ENCODE measurements at regions not wholly inside any gene's neighbourhood (a gene's known extent, or its start where the extent isn't known, plus 50 kb on each side); places are given as distances from the start of the nearest gene placed in this dataset.
"Not testable (repeated sequence)": the region's sequence is repeated elsewhere in the genome, so short reads cannot be mapped to it uniquely, and the experiment has no call there.

DNA sequence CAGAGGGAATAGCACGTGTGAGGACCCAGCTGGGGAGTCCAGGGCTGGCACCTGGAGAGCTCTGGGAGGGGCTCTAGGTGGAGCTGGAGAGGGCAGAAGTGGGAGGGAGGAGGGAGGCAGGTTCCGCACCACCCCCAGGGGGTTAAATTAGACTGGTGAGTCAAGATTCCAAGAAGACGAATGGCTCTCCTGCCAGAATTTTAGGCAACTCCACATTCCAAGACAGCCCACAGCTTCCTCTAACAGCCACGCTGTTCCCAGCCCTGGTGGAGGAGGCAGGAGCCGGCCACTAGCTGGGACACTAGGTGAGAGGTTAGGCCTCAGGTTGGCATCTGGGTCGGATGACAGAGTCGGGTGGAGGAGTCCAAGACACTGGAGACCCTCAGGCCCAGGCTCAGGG, 60.2 kb downstream of the TFAP2C start:
- FAIRE-seq (peak; percentile 92), DNase-seq (ENCODE audit: insufficient read length, low spot score) (peak; percentile 82)

DNA sequence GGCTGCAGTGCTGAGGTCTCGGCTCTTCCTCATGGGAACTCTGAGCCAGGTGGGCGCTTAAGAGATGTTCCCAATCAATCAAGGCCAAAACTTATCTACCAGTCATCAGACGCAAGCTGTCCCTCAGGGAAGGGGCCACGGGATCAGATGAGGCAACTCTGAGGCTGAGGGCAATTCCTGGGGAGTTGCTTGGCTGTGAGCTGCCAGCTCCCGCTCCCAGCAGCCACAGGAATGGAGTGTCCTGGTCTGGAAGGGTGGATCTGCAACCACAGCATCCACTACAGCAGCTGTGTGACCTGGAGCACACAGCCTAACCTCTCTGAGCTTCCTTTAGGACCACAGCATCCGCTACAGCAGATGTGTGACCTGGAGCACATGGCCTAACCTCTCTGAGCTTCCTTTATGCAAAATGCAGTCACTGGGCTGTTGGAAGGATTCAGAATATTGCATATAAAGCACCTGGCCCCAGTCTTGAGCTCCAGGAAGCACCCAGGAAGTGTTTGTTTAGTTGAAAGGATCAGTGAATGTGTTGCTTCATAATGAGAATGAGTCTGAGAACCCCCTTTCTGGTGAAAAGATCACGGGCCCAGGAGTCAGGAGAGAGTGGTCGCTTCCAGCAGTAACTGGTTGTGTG, 60.9 kb downstream of the TFAP2C start:
- DNase-seq (ENCODE audit: insufficient read length, low spot score) (no peak), FAIRE-seq (peak; percentile 59)

DNA sequence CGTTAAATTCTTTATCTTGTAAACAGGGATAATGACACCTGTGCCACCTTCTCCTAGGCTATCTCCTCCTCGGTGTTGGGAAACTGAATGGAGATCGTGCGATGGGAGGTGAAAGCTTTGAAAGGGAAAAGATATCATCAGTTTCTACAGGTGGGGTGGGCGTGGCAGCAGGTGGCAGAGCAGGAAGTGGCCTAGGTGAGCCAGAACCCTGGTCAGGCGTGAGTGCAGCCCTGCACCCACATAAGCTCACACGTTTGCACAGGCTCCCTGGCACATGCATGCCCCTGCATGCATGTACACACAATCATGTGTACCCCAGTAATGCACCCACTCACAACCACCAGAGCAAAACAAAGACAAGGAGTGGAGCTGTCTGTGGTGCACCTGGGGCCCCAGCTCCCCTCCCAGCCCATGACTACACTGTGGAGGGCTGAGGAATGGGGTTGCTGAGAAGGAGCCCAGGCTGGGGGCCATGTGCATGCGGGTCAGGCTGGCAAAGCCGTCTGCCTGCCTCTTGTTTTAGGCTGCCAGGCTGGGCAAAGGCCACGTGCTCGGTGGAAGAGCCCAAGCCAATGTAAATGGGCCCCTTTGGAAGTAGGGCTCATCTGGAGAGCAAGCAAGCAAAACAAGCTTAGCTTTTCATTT, 61.5 kb downstream of the TFAP2C start:
- DNase-seq (ENCODE audit: insufficient read length, low spot score): no peak
- FAIRE-seq: peak; percentile 86

DNA sequence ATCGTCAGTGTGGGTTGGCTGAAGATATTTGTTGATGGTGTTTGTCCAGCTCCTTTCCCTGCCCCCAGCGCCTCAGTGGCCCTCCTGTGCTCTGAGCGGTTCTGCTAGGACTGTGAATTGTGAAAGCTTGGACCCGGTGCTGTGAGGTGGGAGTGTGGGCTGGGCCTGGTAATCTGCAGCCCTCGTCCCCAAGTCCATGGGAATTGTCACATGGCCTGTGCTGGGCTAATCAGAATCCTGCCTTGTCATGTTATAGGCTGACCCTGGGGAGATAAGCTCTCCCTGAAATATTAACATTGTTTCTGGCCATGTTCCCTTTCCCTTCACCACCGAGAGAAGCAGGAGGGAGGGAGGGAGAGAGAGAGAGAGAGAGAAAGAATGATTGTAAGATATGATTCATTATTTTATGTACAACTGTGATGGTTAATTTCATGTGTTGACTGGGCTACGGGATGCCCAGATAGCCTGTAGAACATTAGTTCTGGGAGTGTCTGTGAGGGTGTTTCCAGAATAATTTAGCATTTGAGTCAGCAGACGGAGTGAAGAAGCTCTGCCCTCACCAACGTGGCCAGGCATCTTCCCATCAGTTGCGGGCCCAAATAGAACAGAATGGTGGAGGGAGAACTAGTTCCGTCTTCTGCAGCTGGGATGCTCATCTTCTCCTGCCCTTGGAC, 62.4 kb downstream of the TFAP2C start:
- FAIRE-seq (no peak), DNase-seq (ENCODE audit: insufficient read length, low spot score) (no peak)

DNA sequence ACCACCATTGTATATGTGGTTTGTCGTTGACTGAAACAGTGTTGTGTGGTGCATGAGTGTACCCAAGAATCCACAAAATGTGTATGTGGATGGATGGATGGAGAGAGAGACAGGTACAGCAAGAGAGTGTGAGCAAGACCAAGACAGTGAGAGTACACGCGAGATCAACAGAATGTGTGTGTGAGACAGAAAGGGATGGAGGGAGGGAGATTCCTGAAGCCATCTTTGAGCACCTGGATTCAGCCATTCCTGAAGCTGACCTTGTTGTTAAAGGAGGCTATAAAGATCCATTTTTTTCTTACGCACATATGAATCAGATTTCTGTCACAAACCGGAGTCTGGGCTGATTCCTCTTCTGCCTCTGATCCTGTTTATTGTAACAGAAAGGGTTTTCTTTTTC, 64.1 kb downstream of the TFAP2C start:
- FAIRE-seq: peak; percentile 92
- DNase-seq (ENCODE audit: insufficient read length, low spot score): no peak

DNA sequence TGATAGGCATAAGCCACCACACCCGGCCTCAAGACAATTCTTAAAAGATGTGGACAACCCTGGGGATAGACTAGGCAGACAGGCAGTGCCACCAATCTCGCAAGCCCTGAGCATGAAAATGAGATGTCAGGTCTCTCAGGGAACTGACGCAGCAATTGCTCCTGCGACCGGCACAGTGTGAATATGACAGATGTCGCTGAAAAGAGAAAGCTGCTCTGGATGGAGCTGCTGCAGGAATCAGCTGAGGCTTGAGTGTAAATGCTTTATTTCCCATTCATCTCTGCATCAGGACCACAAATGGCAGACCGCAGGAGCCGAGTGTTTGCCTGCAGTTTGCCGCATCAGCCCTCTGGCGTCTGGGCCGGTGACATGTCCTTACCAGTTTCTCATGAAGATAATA, 68.4 kb downstream of the TFAP2C start:
- FAIRE-seq: no peak
- no peak for DNase-seq (ENCODE audit: insufficient read length, low spot score)

DNA sequence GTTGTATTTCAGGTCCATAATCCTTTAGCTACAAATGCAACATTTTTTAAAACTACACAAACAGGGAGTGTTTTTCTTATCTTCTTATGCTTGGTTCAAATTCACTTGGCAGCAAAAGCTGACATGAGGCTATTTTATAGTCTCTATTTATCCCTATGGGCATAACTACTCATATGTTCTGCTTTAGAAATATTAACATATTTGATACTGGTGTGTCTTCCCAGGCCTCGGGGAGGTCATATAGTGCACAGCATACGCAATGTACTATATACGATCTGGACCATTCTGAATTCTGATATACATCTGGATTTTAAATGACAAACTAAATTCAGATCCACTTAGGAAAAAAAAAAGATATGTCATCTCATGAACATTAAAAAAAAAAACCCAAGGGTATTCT, 69.2 kb downstream of the TFAP2C start:
- FAIRE-seq (no peak), DNase-seq (ENCODE audit: insufficient read length, low spot score) (no peak)

DNA sequence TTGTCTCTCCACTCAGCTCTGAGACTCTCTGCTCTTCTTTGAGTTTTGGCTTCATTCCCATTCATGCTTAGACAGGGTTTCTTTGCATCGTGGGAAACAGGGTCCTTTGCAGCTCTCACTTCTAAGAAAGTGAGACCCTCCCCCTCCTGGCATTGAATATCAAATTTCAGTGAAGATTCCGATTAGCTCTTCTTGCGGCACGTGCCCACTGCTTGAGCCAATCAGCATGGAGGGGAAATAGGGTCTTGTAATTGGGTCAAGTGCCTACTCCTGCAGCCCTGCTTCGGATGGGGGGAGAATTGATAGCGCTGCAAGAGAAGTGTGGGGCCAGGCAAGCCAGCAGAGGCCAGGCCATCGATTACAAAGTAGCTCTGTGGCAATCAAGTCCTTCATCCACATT, 69.6 kb downstream of the TFAP2C start:
- DNase-seq (ENCODE audit: insufficient read length, low spot score): no peak
- FAIRE-seq: peak; percentile 57

DNA sequence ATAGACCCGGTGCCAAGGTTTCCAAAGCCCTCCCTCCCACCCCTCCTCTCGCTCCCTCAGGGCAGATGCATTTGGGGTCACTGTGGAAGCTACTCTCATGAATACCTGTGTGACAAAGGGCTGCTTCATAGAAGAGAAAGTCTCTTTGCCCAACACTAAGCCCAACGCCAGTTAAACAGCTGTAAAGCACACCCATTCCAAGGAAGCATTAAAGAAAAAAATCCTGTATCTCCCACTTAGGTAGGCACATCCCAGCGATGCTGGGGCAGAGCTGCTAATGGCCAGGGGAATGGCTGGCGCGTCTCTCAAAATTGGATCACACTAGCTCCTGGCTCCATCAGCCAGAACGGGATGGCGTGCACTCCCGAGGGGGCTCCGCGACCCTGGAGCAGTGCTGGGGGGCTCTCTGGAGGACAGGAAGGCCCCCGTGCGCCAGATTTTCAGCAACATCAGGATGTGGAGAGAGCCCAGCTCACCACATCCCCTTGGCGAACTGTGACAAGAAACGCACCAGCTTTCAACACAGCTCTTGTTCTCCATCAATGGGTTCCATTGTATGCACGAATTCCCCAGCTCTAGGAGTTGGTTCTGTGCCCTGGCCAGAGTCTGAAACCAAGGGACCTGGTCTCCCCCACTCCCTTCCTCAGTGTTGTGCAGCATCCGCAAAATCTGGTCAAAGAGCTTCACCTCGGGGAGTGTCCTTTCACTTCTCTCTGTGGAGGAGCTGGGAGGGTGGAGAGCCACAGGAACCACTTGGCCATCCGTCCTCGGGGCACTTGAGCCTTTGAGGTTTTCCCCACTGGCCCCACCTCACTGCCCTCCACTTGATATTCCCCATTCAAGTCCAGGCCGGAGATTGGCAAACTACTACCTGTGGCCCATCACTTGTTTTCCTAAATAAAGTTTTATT, 74.1 kb downstream of the TFAP2C start:
- no peak for FAIRE-seq
- DNase-seq (ENCODE audit: insufficient read length, low spot score): no peak

DNA sequence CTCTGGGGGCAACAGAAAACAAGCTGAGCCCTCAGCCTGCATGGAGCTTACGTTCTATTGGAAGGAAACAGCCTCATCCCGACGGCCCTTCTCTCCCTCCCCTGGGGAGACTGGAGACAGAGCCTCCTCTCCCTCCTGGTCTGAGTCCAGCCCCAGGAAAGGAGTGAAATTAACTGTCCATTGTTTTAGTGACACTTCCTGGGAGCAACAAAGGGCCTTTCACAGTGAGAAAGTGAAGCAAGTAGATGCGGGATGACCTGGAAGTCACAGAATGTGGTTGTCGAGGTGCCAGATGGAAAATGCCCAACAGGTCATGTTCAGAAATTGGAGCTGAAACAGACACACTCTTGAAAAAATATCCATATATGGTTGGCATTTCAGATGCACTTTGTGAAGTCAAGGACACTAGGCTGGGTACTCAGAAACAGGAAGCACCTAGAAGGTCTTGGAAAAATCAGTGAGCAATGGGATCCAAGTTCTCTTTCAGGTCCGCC, 77.8 kb downstream of the TFAP2C start:
- FAIRE-seq (peak; percentile 85), DNase-seq (ENCODE audit: insufficient read length, low spot score) (no peak)

DNA sequence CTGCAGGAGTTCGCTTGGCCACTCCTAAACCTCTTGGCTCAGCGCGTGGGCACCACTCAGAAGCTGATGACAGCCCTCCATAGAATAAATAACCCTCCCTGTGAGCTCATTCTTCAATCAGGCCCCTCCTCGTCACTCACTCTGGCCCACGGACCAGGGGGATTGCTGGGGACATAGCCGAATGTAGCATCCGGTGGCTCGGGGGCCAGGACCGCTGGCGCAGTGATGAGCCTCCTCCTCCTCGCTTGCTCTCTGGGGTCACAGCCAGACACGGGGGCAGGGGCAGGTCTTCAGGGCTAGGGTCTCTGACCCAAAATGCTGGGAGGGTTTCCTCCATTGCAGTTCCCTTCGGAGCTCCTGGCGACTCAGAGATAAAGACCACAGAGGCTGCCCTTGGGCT, 79.9 kb downstream of the TFAP2C start:
- FAIRE-seq: no peak
- DNase-seq (ENCODE audit: insufficient read length, low spot score): no peak

DNA sequence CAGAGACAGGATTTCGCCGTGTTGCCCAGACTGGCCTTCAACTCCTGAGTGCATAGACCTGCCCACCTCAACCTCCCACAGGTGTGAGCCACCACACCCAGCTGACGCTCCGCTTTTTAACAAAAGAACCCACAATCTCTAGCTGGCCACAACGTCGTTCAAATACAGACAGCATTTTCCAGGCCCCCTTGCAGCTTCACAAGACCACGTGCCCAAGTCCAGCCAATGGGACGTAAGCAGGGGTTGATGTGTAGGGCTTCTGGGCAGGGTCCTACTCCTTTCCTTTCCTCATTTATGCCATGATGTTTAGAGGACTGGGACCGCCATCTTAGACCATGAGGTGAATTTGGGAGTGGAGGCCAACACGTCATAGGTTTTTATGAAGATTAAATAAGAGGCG, 81.0 kb downstream of the TFAP2C start:
- no peak for DNase-seq (ENCODE audit: insufficient read length, low spot score)
- FAIRE-seq: no peak

DNA sequence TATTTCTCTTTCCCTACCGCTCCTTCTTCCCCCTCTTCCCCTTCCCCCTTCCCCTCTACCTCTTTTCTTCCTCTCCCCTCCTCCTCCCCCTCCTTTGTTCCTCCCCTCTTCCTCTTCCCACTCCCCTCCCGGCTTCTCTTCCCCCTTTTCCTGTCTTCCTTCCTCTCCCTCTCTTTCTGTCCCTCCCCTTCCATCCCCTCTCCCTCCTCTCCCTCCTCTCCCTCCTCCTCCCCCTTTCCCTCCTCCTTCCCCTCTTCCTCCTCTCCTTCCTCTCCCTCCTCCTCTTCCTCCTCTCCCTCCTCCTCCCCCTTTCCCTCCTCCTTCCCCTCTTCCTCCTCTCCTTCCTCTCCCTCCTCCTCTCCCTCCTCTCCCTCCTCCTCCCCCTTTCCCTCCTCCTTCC, 81.5 kb downstream of the TFAP2C start:
- peak; percentile 89 for FAIRE-seq
- DNase-seq (ENCODE audit: insufficient read length, low spot score): not testable (repeated sequence)

DNA sequence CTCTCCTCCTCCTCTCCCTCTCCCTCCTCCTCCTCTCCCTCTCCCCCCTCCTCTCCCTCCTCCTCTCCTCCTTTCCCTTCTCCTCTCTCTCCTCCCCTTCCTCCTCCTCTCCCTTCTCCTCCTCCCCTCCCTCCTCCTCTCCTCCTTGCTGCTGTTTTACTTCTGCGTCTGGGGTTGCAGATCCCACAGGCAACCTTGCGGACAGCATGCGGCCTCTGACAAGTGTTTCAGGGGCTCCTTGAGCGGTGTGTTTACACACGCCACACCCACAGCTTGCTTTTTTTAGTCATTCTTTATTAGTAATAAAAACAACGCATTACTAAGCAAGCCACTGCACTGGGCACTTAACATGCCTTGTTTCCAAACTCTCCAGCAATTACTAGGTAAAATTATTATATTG, 81.9 kb downstream of the TFAP2C start:
- DNase-seq (ENCODE audit: insufficient read length, low spot score) (no peak), FAIRE-seq (no peak)

DNA sequence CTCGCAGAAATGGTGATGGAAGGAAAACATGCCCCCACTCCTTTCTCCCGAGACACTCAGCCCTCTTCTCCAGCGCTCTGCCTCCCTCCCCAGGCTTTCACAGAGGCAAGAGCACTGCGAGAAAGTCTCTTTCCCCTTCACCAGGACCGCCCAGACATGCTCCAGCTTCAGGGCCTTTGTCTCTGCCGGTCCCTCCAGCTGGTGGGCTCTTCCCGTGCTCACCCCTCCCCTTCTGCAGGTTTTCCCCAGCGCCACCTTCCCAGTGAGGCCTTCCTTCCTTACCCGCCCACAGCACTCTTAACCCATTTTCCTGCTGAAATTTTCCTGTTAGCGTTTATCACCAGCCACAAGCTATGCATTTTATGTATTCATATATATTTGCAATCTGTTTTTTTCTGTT, 86.2 kb downstream of the TFAP2C start:
- no peak for DNase-seq (ENCODE audit: insufficient read length, low spot score)
- peak; percentile 13 for FAIRE-seq

DNA sequence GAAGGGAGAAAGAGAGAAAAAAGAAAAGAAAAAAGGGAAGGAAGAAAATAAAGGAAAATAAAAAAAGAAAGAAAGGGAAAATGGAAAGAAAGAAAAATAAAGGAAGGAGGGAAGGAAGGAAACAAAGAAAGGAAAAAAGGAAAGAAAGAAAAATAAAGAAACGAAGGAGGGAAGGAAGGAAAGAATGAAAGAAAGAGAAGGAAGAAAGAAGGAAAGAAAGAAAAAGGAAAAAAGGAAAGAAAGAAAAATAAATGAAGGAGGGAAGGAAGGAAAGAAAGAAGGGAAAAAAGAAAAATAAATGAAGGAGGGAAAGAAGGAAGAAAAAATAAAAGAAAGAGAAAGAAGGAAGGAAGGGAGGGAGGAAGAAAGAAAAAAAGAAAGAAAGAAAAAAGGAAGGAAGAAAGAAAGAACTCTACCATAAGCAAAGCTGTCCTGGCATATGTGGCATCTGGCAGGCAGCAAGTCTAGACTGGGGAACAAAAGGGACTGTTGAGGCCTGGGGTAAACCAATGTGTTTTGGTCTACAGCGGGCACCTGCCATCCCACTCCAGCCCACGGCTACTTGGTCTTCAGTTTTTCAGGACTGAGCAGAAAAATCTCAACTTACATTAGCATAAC, 86.9 kb downstream of the TFAP2C start:
- FAIRE-seq (no peak), DNase-seq (ENCODE audit: insufficient read length, low spot score) (no peak)

DNA sequence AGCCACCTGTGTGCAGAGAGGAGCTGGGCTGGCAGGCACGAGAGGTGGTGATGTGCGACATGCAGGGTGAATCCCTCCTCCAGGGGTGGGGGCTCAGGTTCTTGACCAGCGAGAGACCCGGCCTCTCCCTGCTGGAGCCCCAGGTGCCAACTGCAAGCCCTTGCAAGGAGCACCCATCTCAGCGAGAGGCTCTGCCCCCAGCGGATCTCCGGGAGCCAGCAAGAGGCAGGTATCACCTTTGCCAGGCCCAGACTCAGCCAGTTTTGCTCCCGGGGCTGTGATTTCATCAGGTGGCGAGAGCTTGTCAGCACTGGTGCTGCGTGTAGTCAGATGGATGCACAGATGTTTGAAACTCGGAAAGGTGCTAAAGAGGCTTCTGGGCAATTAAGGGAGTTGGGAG, 87.7 kb downstream of the TFAP2C start:
- DNase-seq (ENCODE audit: insufficient read length, low spot score): no peak
- FAIRE-seq: no peak

DNA sequence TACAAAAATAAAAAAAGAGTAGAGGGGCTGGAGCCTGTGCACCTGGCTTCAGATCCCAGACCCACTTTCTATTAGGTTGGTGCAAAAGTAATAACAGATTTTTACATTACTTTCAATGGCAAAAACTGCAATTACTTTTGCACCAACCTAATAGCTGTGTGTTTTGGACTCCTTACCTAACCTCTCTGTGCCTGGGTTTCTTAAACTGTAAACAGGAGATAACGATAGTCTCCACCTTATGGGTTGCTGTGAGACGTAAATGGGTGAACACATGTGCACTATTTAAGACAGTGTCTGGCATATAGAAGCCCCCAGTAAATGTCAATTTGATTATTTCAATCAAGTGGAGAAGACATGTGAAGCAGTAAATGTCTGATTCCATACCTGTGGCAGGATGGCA, 89.7 kb downstream of the TFAP2C start:
- DNase-seq (ENCODE audit: insufficient read length, low spot score) (no peak), FAIRE-seq (no peak)

DNA sequence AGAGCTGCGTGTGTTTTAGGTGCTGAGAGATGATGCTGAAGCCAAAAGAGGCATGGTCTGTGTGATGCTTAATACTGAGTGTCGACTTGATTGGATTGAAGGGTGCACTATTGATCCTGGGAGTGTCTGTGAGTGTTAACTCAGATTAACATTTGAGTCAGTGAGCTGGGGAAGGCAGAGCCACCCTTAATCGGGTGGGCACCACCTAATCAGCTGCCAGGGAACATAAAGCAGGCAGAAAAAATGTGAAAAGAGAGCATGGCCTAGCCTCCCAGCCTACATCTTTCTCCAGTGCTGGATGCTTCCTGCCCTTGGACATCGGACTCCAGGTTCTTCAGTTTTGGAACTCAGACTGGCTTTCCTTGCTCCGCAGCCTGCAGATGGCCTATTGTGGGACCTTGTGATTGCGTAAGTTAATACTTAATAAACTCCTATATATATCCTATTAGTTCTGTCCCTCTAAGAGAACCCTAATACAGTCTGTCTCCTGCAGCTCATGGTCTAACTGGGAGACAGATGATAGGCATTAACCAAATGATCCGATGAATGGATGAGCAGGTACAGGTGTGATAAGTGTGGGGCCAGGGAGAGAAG, 91.6 kb downstream of the TFAP2C start:
- no peak for DNase-seq (ENCODE audit: insufficient read length, low spot score)
- peak; percentile 83 for FAIRE-seq

DNA sequence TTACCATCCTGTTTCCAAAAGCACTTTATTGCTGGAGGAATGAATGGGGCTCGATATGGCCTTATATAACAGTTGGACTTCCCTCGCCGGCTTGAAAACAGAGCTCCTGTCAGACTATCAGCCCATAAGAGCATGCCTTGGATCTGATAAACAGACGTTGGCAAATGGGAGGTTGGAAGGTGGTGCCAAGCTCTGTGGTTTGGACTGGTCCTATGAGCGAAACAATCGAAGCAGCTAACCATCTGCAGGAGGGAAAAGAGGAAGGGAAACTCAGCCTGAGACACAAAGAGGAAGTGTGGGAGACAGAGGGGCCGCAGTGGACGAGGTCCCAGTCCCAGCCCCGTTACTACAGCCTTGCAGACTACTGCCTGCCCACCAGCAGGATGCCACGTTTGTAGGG, 92.9 kb downstream of the TFAP2C start:
- DNase-seq (ENCODE audit: insufficient read length, low spot score) (no peak), FAIRE-seq (no peak)

Measured in HTR-8/SVneo (cell line).